ENCODE measurements at regions not wholly inside any gene's neighbourhood (a gene's known extent, or its start where the extent isn't known, plus 50 kb on each side); places are given as distances from the start of the nearest gene placed in this dataset.
"Not testable (repeated sequence)": the region's sequence is repeated elsewhere in the genome, so short reads cannot be mapped to it uniquely, and the experiment has no call there.

- ATAC-seq (no peak), DNase-seq (no peak)
Observed at GRCh38 chr3:33956776-33957175, 158.3 kb downstream of the PDCD6IP start.

GRCh38 chr3:33957176-33957575, 158.7 kb downstream of the PDCD6IP start:
- no peak for ATAC-seq
- DNase-seq: no peak

- DNase-seq: no peak
- no peak for ATAC-seq
Observed at GRCh38 chr3:33958661-33959060, 160.2 kb downstream of the PDCD6IP start.

- ATAC-seq (no peak), DNase-seq (no peak)
Observed at GRCh38 chr3:33962396-33962795, 164.0 kb downstream of the PDCD6IP start.

- ATAC-seq, DNase-seq: not testable (repeated sequence)
Observed at GRCh38 chr3:33970180-33970579, 171.8 kb downstream of the PDCD6IP start.

GRCh38 chr3:33971055-33971454, 172.6 kb downstream of the PDCD6IP start:
- ATAC-seq: no peak
- no peak for DNase-seq

GRCh38 chr3:33975463-33975862, 177.0 kb downstream of the PDCD6IP start:
- DNase-seq (no peak), ATAC-seq (no peak)

GRCh38 chr3:33977227-33977626, 178.8 kb downstream of the PDCD6IP start:
- no peak for DNase-seq
- no peak for ATAC-seq

- no peak for DNase-seq
- no peak for ATAC-seq
Observed at GRCh38 chr3:33980252-33980651, 181.8 kb downstream of the PDCD6IP start.

GRCh38 chr3:33982269-33982798, 183.9 kb downstream of the PDCD6IP start:
- no peak for ATAC-seq

GRCh38 chr3:33982949-33983348, 184.5 kb downstream of the PDCD6IP start:
- DNase-seq: not testable (repeated sequence)

More at GRCh38 chr3:33982269-33982798, 183.9 kb downstream of the PDCD6IP start:
- no peak for DNase-seq

GRCh38 chr3:33989229-33989628, 190.8 kb downstream of the PDCD6IP start:
- DNase-seq: no peak
- ATAC-seq: no peak

More at GRCh38 chr3:33982949-33983348, 184.5 kb downstream of the PDCD6IP start:
- ATAC-seq: not testable (repeated sequence)

GRCh38 chr3:33991673-33992072, 193.2 kb downstream of the PDCD6IP start:
- no peak for ATAC-seq

GRCh38 chr3:33993631-33994030, 195.2 kb downstream of the PDCD6IP start:
- ATAC-seq (no peak), DNase-seq (no peak)

More at GRCh38 chr3:33991673-33992072, 193.2 kb downstream of the PDCD6IP start:
- no peak for DNase-seq

- no peak for DNase-seq
- no peak for ATAC-seq
Observed at GRCh38 chr3:33994568-33994967, 196.1 kb downstream of the PDCD6IP start.

GRCh38 chr3:34000301-34000700, 201.9 kb downstream of the PDCD6IP start:
- DNase-seq (no peak), ATAC-seq (no peak)

- ATAC-seq (no peak), DNase-seq (no peak)
Observed at GRCh38 chr3:34001022-34001421, 202.6 kb downstream of the PDCD6IP start.

GRCh38 chr3:34001990-34002389, 203.6 kb downstream of the PDCD6IP start:
- no peak for ATAC-seq
- DNase-seq: no peak

- no peak for ATAC-seq
- DNase-seq: no peak
Observed at GRCh38 chr3:34002569-34003100, 204.2 kb downstream of the PDCD6IP start.

GRCh38 chr3:34005886-34006285, 207.5 kb downstream of the PDCD6IP start:
- ATAC-seq (no peak), DNase-seq (no peak)

GRCh38 chr3:34008191-34008590, 209.8 kb downstream of the PDCD6IP start:
- ATAC-seq (peak; percentile 15), DNase-seq (no peak)

- ATAC-seq (no peak), DNase-seq (no peak)
Observed at GRCh38 chr3:34008836-34009809, 210.7 kb downstream of the PDCD6IP start.

Measured in stimulated activated naive CD8-positive, alpha-beta T cell treated with anti-CD3 and anti-CD28 coated beads, Interleukin-15, Interleukin-2, amounts not matched to agents 100 U/mL and 50 U/mL, for 24 hours (primary cell).